Sigmoid colon (tissue), 6 donors: ENCODE measurements at regions not wholly inside any gene's neighbourhood (a gene's known extent, or its start where the extent isn't known, plus 50 kb on each side); places are given as distances from the start of the nearest gene placed in this dataset.

ENCODE experiments used
- DNase-seq: peaks from one replicate; pipeline ENCODE4 v3.0.0-alpha.2; 2019
- H3K27ac ChIP-seq, 4 donors: fragments of 200-600 bp; sonication (generic); one replicate each; pipeline ENCODE4 v1.5.1; 2016 to 2019; ENCODE audit warnings: mild to moderate bottlenecking in 1 of 4
- H3K27me3 ChIP-seq, 3 donors: fragments of 200-600 bp; sonication (generic); one replicate each; pipeline ENCODE4 v1.5.1; 2019; ENCODE audit warnings: mild to moderate bottlenecking in 1 of 3
- H3K36me3 ChIP-seq, 4 donors: fragments of 200-600 bp; sonication (generic); one replicate each; pipeline ENCODE4 v1.5.1; 2016 to 2019
- H3K4me1 ChIP-seq, 4 donors: fragments of 200-600 bp; sonication (generic); one replicate each; pipeline ENCODE4 v1.5.1; 2017 to 2019
- H3K4me3 ChIP-seq, 4 donors: fragments of 200-600 bp; sonication (generic); one replicate each; pipeline ENCODE4 v1.5.1; 2017 to 2019; ENCODE audit warnings: mild to moderate bottlenecking in 2 of 4, moderate library complexity in 1 of 4
- H3K9me3 ChIP-seq, 4 donors: fragments of 200-600 bp in 3 of 4; sonication (generic) in 3 of 4; one replicate each; pipeline versions ENCODE4 v1.5.1 to v1.6.1; 2013 to 2019
- CTCF ChIP-seq, 4 experiments: fragments of 450-650 bp in 3 of 4; fragments of 200-600 bp in 1 of 4; IDR thresholded peaks; one replicate each; pipeline ENCODE4 v1.5.1; 2016 to 2019; ENCODE audit warnings: antibody characterized with exemption in 4 of 4, mild to moderate bottlenecking in 3 of 4, moderate library complexity in 2 of 4
- EP300 ChIP-seq, 4 donors: sonication (generic); formaldehyde crosslinking; IDR thresholded peaks; one replicate each; pipeline ENCODE4 v1.6.1; 2017; ENCODE audit warnings: antibody characterized with exemption in 4 of 4
- POLR2A ChIP-seq, 2 donors: fragments of 450-650 bp; IDR thresholded peaks; one replicate each; pipeline ENCODE4 v1.6.1; 2016; ENCODE audit warnings: antibody characterized with exemption in 2 of 2, mild to moderate bottlenecking in 2 of 2, moderate library complexity in 2 of 2
- POLR2AphosphoS5 ChIP-seq, 4 donors: sonication (generic); formaldehyde crosslinking; IDR thresholded peaks; one replicate each; pipeline ENCODE4 v1.6.1; 2017; ENCODE audit warnings: antibody characterized with exemption in 4 of 4
- WGBS, 2 donors: extraction: QIAGEN DNeasy Blood & Tissue Kit; methylation state at CpG; one replicate each; pipeline ENCODE4 v1.1.7; 2013; 5-methylcytosine and 5-hydroxymethylcytosine counted together
- intact Hi-C: fragments of 100-400 bp; cut with DNase I; formaldehyde crosslinking; loops from one replicate; pipeline ENCODE4 v1.15.1; 2023
- donor health status: healthy with polysubstance abuse.
- donor health status: healthy.

GRCh38 chr3:117539729-117540128 is 830.1 kb downstream of the TUSC7 start:
- 87% methylated on average over 1 of the region's 1 CpG for WGBS, 2 donors
- no peaks in the 10 kb centered on the region for H3K36me3 ChIP-seq
- TF ChIP-seq EP300 (IDR thresholded peaks at IDR 0.05), result no peak
- TF ChIP-seq CTCF (IDR thresholded peaks at IDR 0.05), result no peak
- TF ChIP-seq POLR2A (IDR thresholded peaks at IDR 0.05), result no peak
- no peak for TF ChIP-seq POLR2AphosphoS5 (IDR thresholded peaks at IDR 0.05)
- no peaks in the 10 kb centered on the region for H3K27me3 ChIP-seq
- H3K4me3 ChIP-seq, result no peak overlapping the region
- H3K27ac ChIP-seq, result no peak overlapping the region
- DNase-seq, result no peak
- no peaks in the 10 kb centered on the region for H3K9me3 ChIP-seq
- intact Hi-C loops, result no loop called here
- H3K4me1 ChIP-seq, result no peaks in the 10 kb centered on the region

DNA sequence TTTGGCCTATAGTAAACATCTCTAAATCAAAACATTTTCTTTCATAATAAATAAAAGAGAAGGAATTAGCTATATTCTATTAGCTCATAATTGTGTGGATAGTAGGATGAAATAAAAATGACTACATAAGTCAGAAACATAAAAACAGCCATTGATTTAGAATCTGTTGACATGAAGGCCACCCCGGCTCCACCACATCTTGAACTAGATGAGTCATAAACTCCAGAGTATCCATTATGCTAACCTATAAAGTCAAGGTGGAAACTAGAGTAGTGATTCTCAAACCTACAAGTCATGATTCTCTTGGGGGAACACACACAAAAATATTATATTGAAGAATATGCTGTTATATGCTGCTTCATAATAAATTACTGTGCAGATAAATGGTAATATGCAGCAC is 831.0 kb downstream of the TUSC7 start:
- Histone ChIP-seq H3K4me1 (no peaks in the 10 kb centered on the region), H3K27me3 (no peaks in the 10 kb centered on the region), H3K27ac (no peak overlapping the region), H3K9me3 (no peaks in the 10 kb centered on the region), H3K4me3 (no peak overlapping the region), H3K36me3 (no peaks in the 10 kb centered on the region)
- no peak for DNase-seq
- 86 to 88% methylated on average over 1 of the region's 1 CpG for WGBS, 2 donors
- no peak for TF ChIP-seq EP300 (IDR thresholded peaks at IDR 0.05)
- intact Hi-C loops, result no loop called here

- Histone ChIP-seq H3K27me3 (no peaks in the 10 kb centered on the region), H3K36me3 (no peaks in the 10 kb centered on the region), H3K4me1 (no peaks in the 10 kb centered on the region), H3K27ac (no peak overlapping the region), H3K4me3 (no peak overlapping the region), H3K9me3 (no peaks in the 10 kb centered on the region)
- no peak for TF ChIP-seq POLR2AphosphoS5 (IDR thresholded peaks at IDR 0.05)
- TF ChIP-seq CTCF (IDR thresholded peaks at IDR 0.05), result no peak
- TF ChIP-seq EP300 (IDR thresholded peaks at IDR 0.05), result no peak
- TF ChIP-seq POLR2A (IDR thresholded peaks at IDR 0.05), result no peak
- 76 to 77% methylated on average over 3 of the region's 3 CpGs for WGBS, 2 donors
- DNase-seq, result no peak
- intact Hi-C loops, result no loop called here
Measured at GRCh38 chr3:117541721-117542120, 832.1 kb downstream of the TUSC7 start.

DNA sequence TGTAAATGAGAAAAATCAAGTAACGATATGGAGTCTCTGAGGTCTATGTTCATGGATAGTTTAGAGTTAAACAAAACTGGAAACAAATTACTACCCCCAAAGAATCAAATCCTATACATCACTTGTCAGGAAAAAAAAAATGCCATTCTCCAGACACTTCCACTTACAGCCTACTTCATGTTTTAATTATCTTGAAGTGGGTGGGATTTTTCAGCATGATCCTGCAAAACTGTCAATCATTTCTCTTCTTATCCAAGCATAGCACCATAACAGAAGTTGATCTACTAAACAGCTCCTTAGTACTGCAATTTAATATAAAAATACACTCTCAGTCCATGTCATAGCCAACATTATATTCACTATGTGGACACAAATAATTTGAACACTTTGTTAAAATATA is 833.9 kb downstream of the TUSC7 start:
- Histone ChIP-seq H3K4me3 (no peak overlapping the region), H3K9me3 (no peaks in the 10 kb centered on the region), H3K4me1 (peaks cover 0 to 7% (median 4%) of the 10 kb centered on the region in 4 donors), H3K27ac (no peak overlapping the region), H3K36me3 (no peaks in the 10 kb centered on the region), H3K27me3 (no peaks in the 10 kb centered on the region)
- intact Hi-C loops, result no loop called here
- WGBS, 2 donors, result 87 to 89% methylated on average over 1 of the region's 1 CpG
- TF ChIP-seq EP300 (IDR thresholded peaks at IDR 0.05), result no peak
- TF ChIP-seq CTCF (IDR thresholded peaks at IDR 0.05), result no peak
- TF ChIP-seq POLR2A (IDR thresholded peaks at IDR 0.05), result no peak
- no peak for TF ChIP-seq POLR2AphosphoS5 (IDR thresholded peaks at IDR 0.05)
- DNase-seq, result no peak

- no peak for TF ChIP-seq POLR2AphosphoS5 (IDR thresholded peaks at IDR 0.05)
- TF ChIP-seq CTCF (IDR thresholded peaks at IDR 0.05), result no peak
- TF ChIP-seq POLR2A (IDR thresholded peaks at IDR 0.05), result no peak
- no peak for TF ChIP-seq EP300 (IDR thresholded peaks at IDR 0.05)
- no peak for DNase-seq
Measured at GRCh38 chr3:117545484-117545883, 835.9 kb downstream of the TUSC7 start.

More at GRCh38 chr3:117545484-117545883, 835.9 kb downstream of the TUSC7 start:
- peaks cover 0 to 7% (median 4%) of the 10 kb centered on the region in 4 donors for H3K4me1 ChIP-seq
- no peak overlapping the region for H3K4me3 ChIP-seq
- intact Hi-C loops, result no loop called here
- no peaks in the 10 kb centered on the region for H3K27me3 ChIP-seq
- WGBS, 2 donors, result 72 to 78% methylated on average over 4 of the region's 4 CpGs
- H3K27ac ChIP-seq, result no peak overlapping the region
- H3K36me3 ChIP-seq, result no peaks in the 10 kb centered on the region
- no peaks in the 10 kb centered on the region for H3K9me3 ChIP-seq
